GM12874 (cell line): ENCODE measurements at regions not wholly inside any gene's neighbourhood (a gene's known extent, or its start where the extent isn't known, plus 50 kb on each side); places are given as distances from the start of the nearest gene placed in this dataset.

Source experiments
- CTCF ChIP-seq: IDR thresholded peaks from 2 replicates; pipeline ENCODE4 v1.5.1; 2011; ENCODE audit warnings: low read depth, mild to moderate bottlenecking, control low read depth, low read length, moderate library complexity; ENCODE audit not compliant: insufficient read depth

- TF ChIP-seq CTCF: no peak
Measured at GRCh38 chr4:142952821-142953580, 106.9 kb upstream of the INPP4B start.

GRCh38 chr4:142954415-142954814 lies 108.3 kb upstream of the INPP4B start:
- no peak for TF ChIP-seq CTCF

- no peak for TF ChIP-seq CTCF
Measured at GRCh38 chr4:142955501-142955900, 109.4 kb upstream of the INPP4B start.

GRCh38 chr4:142959173-142959572 lies 113.1 kb upstream of the INPP4B start:
- TF ChIP-seq CTCF: no peak

- TF ChIP-seq CTCF: no peak
Measured at GRCh38 chr4:142960126-142960525, 114.0 kb upstream of the INPP4B start.

- TF ChIP-seq CTCF: no peak
Measured at GRCh38 chr4:142960867-142961644, 115.0 kb upstream of the INPP4B start.

- TF ChIP-seq CTCF: no peak
Measured at GRCh38 chr4:142961866-142962265, 115.8 kb upstream of the INPP4B start.
